Vagina (tissue), 2 donors: ENCODE measurements at regions not wholly inside any gene's neighbourhood (a gene's known extent, or its start where the extent isn't known, plus 50 kb on each side); places are given as distances from the start of the nearest gene placed in this dataset.

ENCODE experiments used
- DNase-seq, 2 donors: peaks; one replicate each; pipeline ENCODE4 v3.0.0-alpha.2; 2017; ENCODE audit errors: extremely low spot score in 2 of 2
- H3K27ac ChIP-seq: fragments of 200-600 bp; sonication (generic); one replicate; pipeline ENCODE4 v1.5.1; 2019
- H3K27me3 ChIP-seq: fragments of 200-600 bp; sonication (generic); one replicate; pipeline ENCODE4 v1.5.1; 2019
- H3K36me3 ChIP-seq, 2 donors: fragments of 200-600 bp; sonication (generic); one replicate each; pipeline ENCODE4 v1.5.1; 2017 to 2019
- H3K4me1 ChIP-seq: fragments of 200-600 bp; sonication (generic); one replicate; pipeline ENCODE4 v1.5.1; 2019
- H3K4me3 ChIP-seq, 2 donors: fragments of 200-600 bp; sonication (generic); 1 replicate in 1 of 2; 2 replicates in 1 of 2; pipeline ENCODE4 v1.5.1; 2016 to 2019
- H3K9me3 ChIP-seq: fragments of 200-600 bp; sonication (generic); one replicate; pipeline ENCODE4 v1.5.1; 2019
- POLR2A ChIP-seq, 2 donors: fragments of 450-650 bp; IDR thresholded peaks; one replicate each; pipeline ENCODE4 v1.6.1; 2017; ENCODE audit warnings: antibody characterized with exemption in 2 of 2, mild to moderate bottlenecking in 2 of 2, moderate library complexity in 2 of 2
- POLR2AphosphoS5 ChIP-seq, 2 donors: sonication (generic); formaldehyde crosslinking; IDR thresholded peaks; one replicate each; pipeline ENCODE4 v1.9.0; 2017; ENCODE audit warnings: antibody characterized with exemption in 2 of 2, mild to moderate bottlenecking in 2 of 2, low read depth in 1 of 2; ENCODE audit not compliant: insufficient read depth in 1 of 2
- intact Hi-C: fragments of 100-400 bp; cut with DNase I; formaldehyde crosslinking; loops from one replicate; pipeline ENCODE4 v1.15.1; 2023
- TF ChIP-seq, protein P1 (sequence below), 3 experiments: fragments of 450-650 bp in 2 of 3; fragments of 200-600 bp in 1 of 3; sonication (generic) in 1 of 3; IDR thresholded peaks; one replicate each; pipeline ENCODE4 v1.5.1; 2017 to 2019; ENCODE audit warnings: antibody characterized with exemption in 3 of 3, mild to moderate bottlenecking in 2 of 3, moderate library complexity in 2 of 3

DNA sequence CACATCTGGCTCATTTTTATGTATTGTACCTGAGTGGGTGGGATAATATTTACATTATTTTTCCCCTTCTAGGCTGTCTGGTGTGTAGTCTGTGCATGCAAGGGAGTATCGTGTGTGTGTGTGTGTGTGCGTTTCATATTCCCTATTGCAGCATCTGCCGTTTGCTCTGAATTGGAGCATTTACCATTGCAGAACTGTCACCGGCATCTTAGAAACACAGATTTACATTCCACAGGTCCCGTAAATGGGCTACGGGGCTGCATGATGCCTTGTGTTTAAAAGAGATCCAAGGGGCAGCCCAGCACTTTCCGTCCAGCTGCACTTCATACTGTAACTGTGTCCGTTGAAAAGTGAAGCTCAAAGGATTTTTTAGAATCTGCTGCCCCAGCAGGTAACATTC is 167.1 kb upstream of the KIAA1217 start:
- H3K4me3 ChIP-seq: no peak overlapping the region
- TF ChIP-seq, protein P1, sequence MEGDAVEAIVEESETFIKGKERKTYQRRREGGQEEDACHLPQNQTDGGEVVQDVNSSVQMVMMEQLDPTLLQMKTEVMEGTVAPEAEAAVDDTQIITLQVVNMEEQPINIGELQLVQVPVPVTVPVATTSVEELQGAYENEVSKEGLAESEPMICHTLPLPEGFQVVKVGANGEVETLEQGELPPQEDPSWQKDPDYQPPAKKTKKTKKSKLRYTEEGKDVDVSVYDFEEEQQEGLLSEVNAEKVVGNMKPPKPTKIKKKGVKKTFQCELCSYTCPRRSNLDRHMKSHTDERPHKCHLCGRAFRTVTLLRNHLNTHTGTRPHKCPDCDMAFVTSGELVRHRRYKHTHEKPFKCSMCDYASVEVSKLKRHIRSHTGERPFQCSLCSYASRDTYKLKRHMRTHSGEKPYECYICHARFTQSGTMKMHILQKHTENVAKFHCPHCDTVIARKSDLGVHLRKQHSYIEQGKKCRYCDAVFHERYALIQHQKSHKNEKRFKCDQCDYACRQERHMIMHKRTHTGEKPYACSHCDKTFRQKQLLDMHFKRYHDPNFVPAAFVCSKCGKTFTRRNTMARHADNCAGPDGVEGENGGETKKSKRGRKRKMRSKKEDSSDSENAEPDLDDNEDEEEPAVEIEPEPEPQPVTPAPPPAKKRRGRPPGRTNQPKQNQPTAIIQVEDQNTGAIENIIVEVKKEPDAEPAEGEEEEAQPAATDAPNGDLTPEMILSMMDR (IDR thresholded peaks at IDR 0.05): no peak
- TF ChIP-seq POLR2A (IDR thresholded peaks at IDR 0.05) (no peak), POLR2AphosphoS5 (IDR thresholded peaks at IDR 0.05; ENCODE audit: insufficient read depth in 1 of 2, low read depth in 1 of 2) (no peak)
- no peaks in the 10 kb centered on the region for H3K27me3 ChIP-seq
- no peak for DNase-seq
- H3K4me1 ChIP-seq: no peaks in the 10 kb centered on the region
- no peak overlapping the region for H3K27ac ChIP-seq
- no peaks in the 10 kb centered on the region for H3K36me3 ChIP-seq
- H3K9me3 ChIP-seq: no peaks in the 10 kb centered on the region
- intact Hi-C loops: no loop called here

DNA sequence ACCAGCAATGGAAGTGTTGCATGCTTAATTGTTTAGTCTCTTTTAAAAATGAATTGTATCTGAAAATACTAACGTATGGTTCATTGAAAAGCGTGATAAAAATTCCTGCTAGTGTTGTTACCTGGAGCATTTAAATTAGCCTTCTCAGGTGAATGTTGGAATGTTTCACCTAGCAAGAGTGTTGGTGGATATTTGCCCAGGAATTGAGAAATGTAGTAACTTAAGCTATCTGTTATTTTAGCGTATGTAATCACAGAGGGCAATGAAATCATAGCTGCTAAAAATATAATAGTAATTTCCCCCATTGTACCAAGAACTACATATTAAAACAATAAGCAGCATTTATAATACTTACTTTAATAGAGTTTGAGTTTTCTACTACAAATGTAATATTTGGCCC is 166.1 kb upstream of the KIAA1217 start:
- H3K36me3 ChIP-seq: no peaks in the 10 kb centered on the region
- H3K4me3 ChIP-seq: no peak overlapping the region
- no peaks in the 10 kb centered on the region for H3K9me3 ChIP-seq
- DNase-seq: no peak
- TF ChIP-seq, protein P1 (IDR thresholded peaks at IDR 0.05): no peak
- TF ChIP-seq POLR2A (IDR thresholded peaks at IDR 0.05): no peak
- intact Hi-C loops: no loop called here
- H3K27ac ChIP-seq: no peak overlapping the region
- H3K4me1 ChIP-seq: no peaks in the 10 kb centered on the region
- H3K27me3 ChIP-seq: no peaks in the 10 kb centered on the region

DNA sequence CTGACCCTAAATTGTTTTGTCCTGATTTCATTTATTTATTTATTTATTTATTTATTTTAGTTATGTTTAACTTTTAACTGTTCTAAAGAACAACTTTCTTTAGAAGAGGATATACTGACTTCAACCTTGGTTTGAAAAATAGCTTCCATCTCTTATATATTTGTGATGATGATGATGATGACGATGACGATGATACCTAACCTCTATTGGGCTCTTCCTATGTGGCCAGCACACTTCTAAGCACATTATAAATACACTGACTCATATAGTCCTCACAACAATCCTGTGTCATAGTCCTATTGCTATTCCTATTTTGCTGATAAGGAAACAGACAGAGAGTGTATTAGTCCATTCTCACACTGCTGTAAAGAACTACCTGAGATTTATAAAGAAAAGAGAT is 162.9 kb upstream of the KIAA1217 start:
- no peaks in the 10 kb centered on the region for H3K27me3 ChIP-seq
- intact Hi-C loops: no loop called here

DNA sequence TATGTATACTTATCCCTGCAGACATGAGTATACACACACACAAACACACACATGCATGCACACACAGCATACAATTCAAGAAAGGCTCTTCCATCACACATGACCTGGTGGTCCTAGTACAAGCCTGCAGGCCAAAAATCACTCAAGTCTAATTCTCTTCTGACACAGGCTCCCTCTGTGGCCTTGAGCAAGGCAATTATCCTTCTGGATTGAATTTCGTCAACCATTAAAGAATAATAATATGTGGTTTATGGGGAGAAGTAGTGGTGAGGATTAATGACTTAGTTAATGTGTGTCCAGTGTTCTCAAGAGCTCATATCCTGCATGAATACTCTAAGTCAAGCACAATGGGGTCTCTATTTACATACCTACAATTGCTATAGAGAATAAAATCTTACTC is 161.8 kb upstream of the KIAA1217 start:
- Histone ChIP-seq H3K36me3 (no peaks in the 10 kb centered on the region), H3K9me3 (no peaks in the 10 kb centered on the region), H3K27me3 (no peaks in the 10 kb centered on the region), H3K27ac (no peak overlapping the region), H3K4me3 (no peak overlapping the region), H3K4me1 (no peaks in the 10 kb centered on the region)
- TF ChIP-seq, protein P1 (IDR thresholded peaks at IDR 0.05): no peak
- TF ChIP-seq POLR2A (IDR thresholded peaks at IDR 0.05): no peak
- TF ChIP-seq POLR2AphosphoS5 (IDR thresholded peaks at IDR 0.05; ENCODE audit: insufficient read depth in 1 of 2, low read depth in 1 of 2): no peak
- intact Hi-C loops: no loop called here
- no peak for DNase-seq

More for the DNA sequence above, 162.9 kb upstream of the KIAA1217 start:
- no peak for DNase-seq
- no peaks in the 10 kb centered on the region for H3K4me1 ChIP-seq
- H3K27ac ChIP-seq: no peak overlapping the region
- no peaks in the 10 kb centered on the region for H3K36me3 ChIP-seq
- TF ChIP-seq, protein P1 (IDR thresholded peaks at IDR 0.05): no peak
- TF ChIP-seq POLR2AphosphoS5 (IDR thresholded peaks at IDR 0.05; ENCODE audit: insufficient read depth in 1 of 2, low read depth in 1 of 2) (no peak), POLR2A (IDR thresholded peaks at IDR 0.05) (no peak)
- H3K4me3 ChIP-seq: no peak overlapping the region
- H3K9me3 ChIP-seq: no peaks in the 10 kb centered on the region

DNA sequence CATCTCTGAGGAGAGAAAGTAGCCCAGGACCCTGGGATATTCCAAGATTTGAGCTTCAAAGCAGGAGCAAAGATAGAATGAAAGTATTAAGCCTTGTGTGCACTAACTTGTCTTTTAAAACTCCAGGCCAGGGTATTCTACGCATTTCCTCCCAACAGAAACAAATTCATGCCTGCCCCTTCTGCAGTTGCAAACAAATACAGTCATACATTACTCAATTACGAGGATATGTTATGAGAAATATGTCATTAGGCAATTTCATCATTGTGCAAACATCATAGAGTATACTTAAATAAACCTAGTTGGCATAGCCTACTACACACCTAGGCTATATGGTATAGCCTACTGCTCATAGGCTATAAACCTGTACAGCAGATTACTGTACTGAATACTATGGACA is 154.5 kb upstream of the KIAA1217 start:
- no peak for TF ChIP-seq POLR2A (IDR thresholded peaks at IDR 0.05)
- TF ChIP-seq, protein P1 (IDR thresholded peaks at IDR 0.05): no peak
- TF ChIP-seq POLR2AphosphoS5 (IDR thresholded peaks at IDR 0.05; ENCODE audit: insufficient read depth in 1 of 2, low read depth in 1 of 2): no peak
- no peaks in the 10 kb centered on the region for H3K4me1 ChIP-seq
- H3K9me3 ChIP-seq: no peaks in the 10 kb centered on the region
- H3K4me3 ChIP-seq: no peak overlapping the region
- no peak overlapping the region for H3K27ac ChIP-seq
- no peaks in the 10 kb centered on the region for H3K36me3 ChIP-seq
- no peaks in the 10 kb centered on the region for H3K27me3 ChIP-seq
- no peak for DNase-seq
- intact Hi-C loops: no loop called here
